Esophagus (tissue), 2 donors: ENCODE measurements at regions not wholly inside any gene's neighbourhood (a gene's known extent, or its start where the extent isn't known, plus 50 kb on each side); places are given as distances from the start of the nearest gene placed in this dataset.
A peak's percentile ranks its signal among the peaks of the same experiment; 100 is the strongest.
"Not testable (repeated sequence)": the region's sequence is repeated elsewhere in the genome, so short reads cannot be mapped to it uniquely, and the experiment has no call there.

ENCODE experiments used
- H3K27ac ChIP-seq, 2 donors: one replicate each; pipeline ENCODE4 v1.5.1; 2013; ENCODE audit warnings: low read depth in 2 of 2, mild to moderate bottlenecking in 2 of 2, inconsistent platforms in 1 of 2, low read length in 1 of 2, moderate library complexity in 1 of 2
- H3K27me3 ChIP-seq, 2 donors: one replicate each; pipeline ENCODE4 v1.6.1; 2013; ENCODE audit warnings: low read length in 2 of 2, control low read depth in 1 of 2, mild to moderate bottlenecking in 1 of 2; ENCODE audit not compliant: insufficient read depth in 2 of 2, control insufficient read depth in 1 of 2
- H3K36me3 ChIP-seq, 2 donors: one replicate each; pipeline ENCODE4 v1.6.1; 2013; ENCODE audit warnings: low read length in 1 of 2; ENCODE audit not compliant: control insufficient read depth in 2 of 2, insufficient read depth in 2 of 2
- H3K4me1 ChIP-seq, 2 donors: one replicate each; pipeline ENCODE4 v1.6.1; 2013; ENCODE audit warnings: low read length in 1 of 2; ENCODE audit not compliant: control insufficient read depth in 2 of 2, insufficient read depth in 2 of 2
- H3K4me3 ChIP-seq, 2 donors: one replicate each; pipeline ENCODE4 v1.5.1; 2013; ENCODE audit warnings: low read length in 2 of 2, mild to moderate bottlenecking in 2 of 2, low read depth in 1 of 2, moderate library complexity in 1 of 2
- H3K9me3 ChIP-seq, 2 donors: one replicate each; pipeline ENCODE4 v1.6.1; 2013; ENCODE audit warnings: mild to moderate bottlenecking in 2 of 2, low read depth in 1 of 2, low read length in 1 of 2, moderate library complexity in 1 of 2; ENCODE audit not compliant: control insufficient read depth in 2 of 2, insufficient read depth in 1 of 2
- WGBS, 2 donors: extraction: QIAGEN DNeasy Blood & Tissue Kit; methylation state at CpG; one replicate each; pipeline ENCODE4 v1.1.7; 2013; 5-methylcytosine and 5-hydroxymethylcytosine counted together
- donor health status: healthy with polysubstance abuse.
- donor health status: Bipolar disorder and iron deficiency.

GRCh38 chr22:46031965-46032851 lies 55.2 kb upstream of the WNT7B start:
- H3K27ac ChIP-seq = peak overlapping the region; percentile 23 to 81
- no peaks in the 10 kb centered on the region for H3K9me3 ChIP-seq
- H3K4me1 ChIP-seq = peaks cover 4 to 21% of the 10 kb centered on the region in 2 donors
- no peaks in the 10 kb centered on the region for H3K27me3 ChIP-seq
- H3K4me3 ChIP-seq = no peak overlapping the region
- 59 to 61% methylated on average over 13 of the region's 13 CpGs for WGBS, 2 donors
- H3K36me3 ChIP-seq = no peaks in the 10 kb centered on the region

- WGBS, 2 donors = 82 to 84% methylated on average over 11 of the region's 11 CpGs
- H3K9me3 ChIP-seq = no peaks in the 10 kb centered on the region
- H3K4me1 ChIP-seq = peaks cover 2 to 18% of the 10 kb centered on the region in 2 donors
- H3K27me3 ChIP-seq = no peaks in the 10 kb centered on the region
- no peaks in the 10 kb centered on the region for H3K36me3 ChIP-seq
- no peak overlapping the region for H3K4me3 ChIP-seq
- H3K27ac ChIP-seq = peak overlapping the region; percentile 12 to 82
Observed at GRCh38 chr22:46033256-46034200, 56.6 kb upstream of the WNT7B start.

- not testable (repeated sequence) for H3K36me3 ChIP-seq, H3K27me3 ChIP-seq, H3K4me3 ChIP-seq, H3K9me3 ChIP-seq, H3K27ac ChIP-seq
- H3K4me1 ChIP-seq = peaks cover 2 to 18% of the 10 kb centered on the region in 2 donors
- WGBS, 2 donors = 85 to 92% methylated on average over 5 of the region's 5 CpGs
Observed at GRCh38 chr22:46034480-46034879, 57.5 kb upstream of the WNT7B start.

GRCh38 chr22:46035380-46035741 lies 58.4 kb upstream of the WNT7B start:
- H3K27ac ChIP-seq = peak overlapping the region; percentile 16 to 71
- H3K4me3 ChIP-seq = peak overlapping the region in 1 of 2 donors; percentile 42
- H3K4me1 ChIP-seq = peaks cover 2 to 18% of the 10 kb centered on the region in 2 donors
- no peaks in the 10 kb centered on the region for H3K36me3 ChIP-seq
- 1 to 2% methylated on average over 13 to 16 of the region's 16 CpGs for WGBS, 2 donors
- no peaks in the 10 kb centered on the region for H3K27me3 ChIP-seq
- H3K9me3 ChIP-seq = no peaks in the 10 kb centered on the region

GRCh38 chr22:46035742-46036557 lies 59.0 kb upstream of the WNT7B start:
- peak overlapping the region; percentile 74 to 79 for H3K4me3 ChIP-seq
- no peaks in the 10 kb centered on the region for H3K36me3 ChIP-seq
- no peaks in the 10 kb centered on the region for H3K27me3 ChIP-seq
- peak overlapping the region; percentile 98 to 100 for H3K27ac ChIP-seq
- H3K4me1 ChIP-seq = peaks cover 2 to 23% of the 10 kb centered on the region in 2 donors
- no peaks in the 10 kb centered on the region for H3K9me3 ChIP-seq
- 1% methylated on average over 83 to 84 of the region's 84 CpGs for WGBS, 2 donors

- Histone ChIP-seq H3K27ac (peak overlapping the region; percentile 98 to 100), H3K4me1 (peaks cover 2 to 24% of the 10 kb centered on the region in 2 donors), H3K36me3 (no peaks in the 10 kb centered on the region), H3K27me3 (no peaks in the 10 kb centered on the region), H3K4me3 (peak overlapping the region; percentile 74 to 79), H3K9me3 (no peaks in the 10 kb centered on the region)
- WGBS, 2 donors = 29 to 35% methylated on average over 18 of the region's 18 CpGs
Observed at GRCh38 chr22:46036558-46037408, 59.8 kb upstream of the WNT7B start.

- WGBS, 2 donors = 61 to 63% methylated on average over 2 of the region's 2 CpGs
- Histone ChIP-seq H3K27ac (peak overlapping the region; percentile 38 to 92), H3K9me3 (no peaks in the 10 kb centered on the region), H3K4me1 (peaks cover 2 to 20% of the 10 kb centered on the region in 2 donors), H3K36me3 (no peaks in the 10 kb centered on the region), H3K4me3 (no peak overlapping the region), H3K27me3 (no peaks in the 10 kb centered on the region)
Observed at GRCh38 chr22:46038174-46038487, 61.2 kb upstream of the WNT7B start.

- Histone ChIP-seq H3K4me1 (peaks cover 4 to 20% of the 10 kb centered on the region in 2 donors), H3K36me3 (no peaks in the 10 kb centered on the region)
- 41 to 54% methylated on average over 18 of the region's 18 CpGs for WGBS, 2 donors
Observed at GRCh38 chr22:46038516-46039430, 61.8 kb upstream of the WNT7B start.

More at GRCh38 chr22:46038516-46039430, 61.8 kb upstream of the WNT7B start:
- H3K27me3 ChIP-seq = no peaks in the 10 kb centered on the region
- H3K27ac ChIP-seq = peak overlapping the region; percentile 38 to 92
- no peak overlapping the region for H3K4me3 ChIP-seq
- no peaks in the 10 kb centered on the region for H3K9me3 ChIP-seq
